ENCODE measurements at regions not wholly inside any gene's neighbourhood (a gene's known extent, or its start where the extent isn't known, plus 50 kb on each side); places are given as distances from the start of the nearest gene placed in this dataset.
"Not testable (repeated sequence)": the region's sequence is repeated elsewhere in the genome, so short reads cannot be mapped to it uniquely, and the experiment has no call there.

DNA sequence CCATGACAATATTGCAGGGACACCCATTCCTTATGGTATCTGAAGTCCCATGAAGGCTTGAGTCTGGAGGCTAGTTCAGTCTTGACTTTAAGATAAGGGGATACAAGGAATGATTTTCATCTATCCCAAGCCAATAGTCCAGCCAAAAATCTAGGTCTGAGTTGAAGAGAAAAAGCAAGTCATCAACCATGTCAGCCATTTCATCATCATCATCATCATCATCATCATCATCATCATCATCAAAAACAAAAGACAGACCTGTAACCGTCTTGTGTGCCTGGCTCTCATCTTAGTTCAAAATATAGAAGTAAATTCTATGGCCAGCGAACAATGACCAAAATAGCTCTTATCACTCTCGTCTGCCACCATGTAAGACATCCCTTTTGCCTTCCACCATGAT, 59.5 kb upstream of the FAM90A26 start:
- not testable (repeated sequence) for DNase-seq (ENCODE audit: low read depth in 2 of 2)

DNA sequence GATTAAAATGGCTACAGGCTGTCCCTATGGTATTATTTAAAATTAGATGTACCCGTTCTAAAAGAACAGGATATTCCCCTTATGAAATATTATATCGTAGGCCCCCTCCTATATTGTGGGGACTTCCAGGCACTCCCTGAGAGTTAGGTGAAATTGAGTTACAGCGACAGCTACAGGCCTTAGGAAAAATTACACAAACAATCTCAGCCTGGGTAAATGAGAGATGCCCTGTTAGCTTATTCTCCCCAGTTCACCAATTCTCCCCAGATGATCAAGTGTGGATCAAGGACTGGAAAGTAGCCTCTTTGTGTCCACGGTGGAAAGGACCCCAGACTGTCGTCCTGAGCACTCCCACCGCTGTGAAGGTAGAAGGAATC, 67.1 kb upstream of the FAM90A26 start:
- not testable (repeated sequence) for DNase-seq (ENCODE audit: low read depth in 2 of 2)

DNA sequence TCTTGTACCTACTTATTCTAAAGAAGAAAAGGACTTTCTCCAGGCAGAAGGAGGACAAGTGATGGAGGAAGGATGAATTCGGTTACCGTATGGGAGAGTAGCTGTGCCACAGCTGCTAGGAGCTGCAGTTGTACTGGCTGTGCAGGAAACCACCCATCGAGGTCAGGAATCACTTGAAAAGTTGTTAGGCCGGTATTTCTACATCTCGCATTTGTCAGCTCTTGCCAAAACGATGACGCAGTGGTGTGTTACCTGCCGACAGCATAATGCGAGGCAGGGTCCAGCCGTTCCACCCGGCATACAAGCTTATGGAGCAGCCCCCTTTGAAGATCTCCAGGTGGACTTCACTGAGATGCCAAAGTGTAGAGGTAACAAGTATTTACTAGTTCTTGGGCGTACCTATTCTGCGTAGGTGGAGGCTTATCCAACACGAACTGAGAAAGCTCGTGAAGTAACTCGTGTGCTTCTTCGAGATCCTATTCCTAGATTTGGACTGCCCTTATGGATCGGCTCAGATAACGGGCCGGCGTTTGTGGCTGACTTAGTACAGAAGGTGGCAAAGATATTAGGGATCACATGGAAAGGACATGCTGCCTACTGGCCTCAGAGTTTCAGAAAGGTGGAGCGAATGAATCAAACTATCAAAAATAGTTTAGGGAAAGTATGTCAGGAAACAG, 67.6 kb upstream of the FAM90A26 start:
- not testable (repeated sequence) for DNase-seq (ENCODE audit: low read depth in 2 of 2)

DNA sequence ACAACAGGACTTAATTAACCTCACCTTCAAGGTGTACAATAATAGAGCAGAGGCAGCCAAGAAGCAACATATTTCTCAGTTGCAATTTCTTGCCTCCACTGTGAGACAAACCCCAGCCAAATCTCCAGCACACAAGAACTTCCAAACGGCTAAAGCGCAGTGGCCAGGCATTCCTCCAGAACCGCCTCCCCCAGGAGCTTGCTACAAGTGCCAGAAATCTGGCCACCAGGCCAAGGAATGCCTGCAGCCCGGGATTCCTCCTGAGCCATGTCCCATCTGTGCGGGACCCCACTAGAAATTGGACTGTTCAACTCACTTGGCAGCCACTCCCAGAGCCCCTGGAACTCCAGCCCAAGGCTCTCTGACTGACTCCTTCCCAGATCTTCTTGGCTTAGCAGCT, 73.9 kb upstream of the FAM90A26 start:
- not testable (repeated sequence) for DNase-seq (ENCODE audit: low read depth in 2 of 2)

DNA sequence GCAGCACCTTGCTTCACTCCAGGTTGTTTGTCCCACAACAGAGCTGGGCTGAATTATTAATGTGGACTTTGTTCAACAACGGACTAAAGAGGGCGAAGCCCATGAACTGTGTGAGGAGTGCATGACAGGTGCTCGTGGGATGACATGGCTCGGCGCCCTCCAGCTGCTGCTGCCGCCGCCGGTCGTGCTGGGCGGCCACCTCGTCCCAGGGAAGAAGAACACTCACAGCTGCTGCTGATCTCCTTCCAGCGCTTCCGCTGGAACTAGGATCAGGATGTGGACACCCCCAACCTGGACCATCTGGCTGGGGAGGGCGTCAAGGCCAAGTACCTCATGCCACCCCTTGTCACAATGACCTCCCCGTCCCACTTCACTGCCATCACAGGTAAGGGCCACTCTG, 91.4 kb upstream of the FAM90A26 start:
- not testable (repeated sequence) for DNase-seq (ENCODE audit: low read depth in 2 of 2)

DNA sequence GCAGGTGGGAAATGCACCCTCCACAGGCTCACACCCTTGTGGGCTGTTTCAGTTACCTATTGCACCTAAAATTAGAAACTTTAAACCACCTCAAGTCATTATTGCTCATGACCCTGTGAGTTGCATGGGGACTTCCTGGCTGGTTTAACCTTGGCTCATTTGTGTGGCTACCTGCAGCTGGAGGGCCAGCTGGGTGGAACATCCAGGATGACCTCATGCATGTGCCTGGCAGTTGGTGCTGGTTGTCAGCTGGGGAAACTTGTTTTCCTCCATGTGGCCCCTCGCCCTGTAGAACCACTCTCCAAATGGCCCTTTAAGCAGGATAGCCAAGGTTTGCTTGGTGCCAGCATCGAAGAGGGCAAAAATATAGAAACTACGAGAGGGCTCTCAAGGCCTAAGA, 93.2 kb upstream of the FAM90A26 start:
- DNase-seq (ENCODE audit: low read depth in 2 of 2) = not testable (repeated sequence)

DNA sequence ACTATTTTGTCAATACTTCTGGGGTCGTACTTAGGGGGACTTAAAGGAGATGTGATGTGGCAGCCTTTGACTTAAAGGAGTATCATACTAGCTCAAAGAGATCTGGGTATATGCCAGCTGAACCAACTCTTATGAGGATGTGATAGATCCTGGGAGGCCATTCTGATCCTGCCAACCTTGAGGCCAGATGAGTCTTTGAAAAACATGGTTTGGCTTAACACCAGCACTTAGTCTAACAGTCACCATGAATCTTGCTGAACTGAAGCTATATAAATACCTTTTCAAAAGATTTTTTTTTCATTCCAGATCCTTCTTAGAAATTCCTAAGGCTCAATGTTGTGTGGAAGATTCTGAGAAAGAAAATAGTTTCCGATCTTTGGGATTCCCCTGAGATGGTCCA, 93.7 kb upstream of the FAM90A26 start:
- not testable (repeated sequence) for DNase-seq (ENCODE audit: low read depth in 2 of 2)

DNA sequence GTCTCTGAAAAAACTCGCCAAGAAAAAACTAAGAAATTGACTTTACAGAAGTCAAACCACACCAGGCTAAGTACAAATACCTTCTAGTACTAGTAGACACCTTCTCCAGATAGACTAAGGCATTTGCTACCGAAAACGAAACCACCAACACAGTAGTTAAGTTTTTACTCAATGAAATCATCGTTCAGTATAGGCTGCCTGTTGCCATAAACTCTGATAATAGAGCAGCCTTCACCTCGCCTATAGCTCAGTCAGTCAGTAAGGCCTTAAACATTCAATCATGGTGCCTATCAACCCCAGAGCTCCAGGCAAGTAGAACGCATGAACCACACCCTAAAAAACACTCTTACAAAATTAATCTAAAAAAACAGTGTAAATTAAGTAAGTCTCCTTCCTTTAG, 96.8 kb upstream of the FAM90A26 start:
- DNase-seq (ENCODE audit: low read depth in 2 of 2) = not testable (repeated sequence)

DNA sequence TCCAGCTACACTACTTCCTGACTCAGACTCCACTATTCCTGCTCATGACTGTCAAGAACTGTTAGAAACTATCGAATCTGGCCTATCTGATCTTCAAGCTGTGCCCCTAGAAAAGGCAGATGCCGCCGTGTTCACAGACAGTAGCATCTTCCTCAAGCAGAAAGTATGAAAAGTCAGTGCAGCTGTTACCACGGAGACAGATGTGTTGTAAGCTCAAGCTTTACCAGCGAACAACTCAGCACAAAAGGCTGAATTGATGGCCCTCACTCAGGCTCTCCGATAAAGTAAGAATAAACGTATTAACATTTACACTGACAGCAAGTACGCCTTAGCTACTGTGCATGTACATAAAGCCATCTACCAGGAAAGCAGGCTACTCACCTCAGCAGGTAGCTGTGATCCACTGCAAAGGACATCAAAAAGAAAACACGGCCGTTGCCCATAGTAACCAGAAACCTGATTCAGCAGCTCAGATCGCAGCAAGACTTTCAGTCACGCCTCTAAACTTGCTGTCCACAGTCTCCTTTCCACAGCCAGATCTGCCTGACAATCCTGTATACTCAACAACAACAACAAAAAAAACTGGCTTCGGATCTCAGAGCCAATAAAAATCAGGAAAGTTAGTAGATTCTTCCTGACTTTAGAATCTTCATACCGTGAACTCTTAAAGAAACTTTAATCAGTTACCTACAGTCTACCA, 97.5 kb upstream of the FAM90A26 start:
- not testable (repeated sequence) for DNase-seq (ENCODE audit: low read depth in 2 of 2)

DNA sequence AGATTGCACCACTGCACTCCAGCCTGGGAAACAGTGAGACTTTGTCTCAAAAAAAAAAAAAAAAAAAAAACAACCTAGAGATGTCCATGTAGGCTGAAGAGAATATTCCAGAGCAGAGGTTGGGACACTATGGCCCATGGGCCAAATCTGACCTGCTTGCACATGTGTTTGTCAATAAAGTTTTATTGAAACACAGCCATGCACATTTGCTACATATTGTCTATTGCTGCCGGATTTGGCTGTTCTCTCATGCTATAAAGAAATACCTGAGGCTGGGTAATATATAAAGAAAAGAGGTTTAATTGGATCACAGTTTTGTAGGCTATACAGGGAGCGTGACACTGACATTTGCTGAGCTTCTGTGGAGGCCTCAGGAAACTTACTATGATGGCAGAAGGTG, 102.3 kb upstream of the FAM90A26 start:
- DNase-seq (ENCODE audit: low read depth in 2 of 2) = not testable (repeated sequence)

DNA sequence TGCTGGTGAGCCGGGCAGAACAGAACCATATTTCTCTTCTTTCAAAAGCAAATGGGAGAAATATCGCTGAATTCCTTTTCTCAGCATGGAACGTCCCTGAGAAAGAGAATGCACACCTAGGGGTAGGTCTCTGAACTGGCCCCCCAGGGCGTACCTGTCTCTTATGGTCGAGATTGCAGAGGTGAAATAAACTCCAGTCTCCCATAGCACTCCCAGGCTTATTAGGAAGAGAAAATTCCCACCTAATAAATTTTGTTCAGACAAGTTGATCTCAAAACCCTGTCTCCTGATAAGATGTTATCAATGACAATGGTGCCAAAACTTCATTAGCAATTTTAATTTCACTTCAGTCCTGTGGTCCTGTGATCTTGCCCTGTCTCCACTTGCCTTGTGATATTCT, 106.6 kb upstream of the FAM90A26 start:
- not testable (repeated sequence) for DNase-seq (ENCODE audit: low read depth in 2 of 2)

DNA sequence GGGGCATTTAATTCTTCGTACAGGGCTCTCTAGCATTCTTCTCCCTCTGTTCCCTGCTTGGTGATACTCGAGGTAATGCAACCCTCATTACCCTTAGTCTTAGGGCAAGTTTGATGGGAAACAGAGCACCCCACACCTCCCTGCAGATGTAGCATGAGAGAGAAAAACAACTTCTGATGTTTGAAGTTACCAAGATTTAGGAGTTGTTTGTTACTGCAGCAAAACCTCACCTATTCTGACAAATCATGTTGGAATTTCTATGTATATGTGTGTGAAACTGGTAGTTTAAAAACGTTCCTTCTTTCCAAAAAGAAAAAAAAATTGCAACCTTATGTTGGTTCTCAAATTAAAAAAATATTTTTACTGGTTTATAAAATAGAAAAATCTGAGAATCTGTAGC, 145.3 kb upstream of the FAM90A26 start:
- DNase-seq (ENCODE audit: low read depth in 2 of 2) = not testable (repeated sequence)

DNA sequence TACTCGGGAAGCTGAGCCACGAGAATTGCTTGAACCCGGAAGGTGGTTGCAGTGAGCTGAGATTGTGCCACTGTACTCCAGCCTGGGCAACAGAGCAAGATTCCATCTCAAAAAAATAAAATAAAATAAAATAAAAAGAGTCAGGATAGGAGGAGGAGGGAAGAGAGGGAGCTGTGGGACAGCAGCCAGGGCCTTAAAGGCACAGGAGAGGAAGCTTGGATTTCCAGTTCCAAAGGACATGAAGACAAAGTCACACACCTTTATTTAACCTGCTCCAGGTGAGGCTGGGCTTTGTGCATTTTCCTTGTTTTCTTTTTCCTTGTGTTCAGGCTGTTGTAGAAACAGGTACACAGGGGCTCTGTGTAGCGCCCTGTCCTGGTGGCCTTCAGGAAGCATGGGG, 138.2 kb upstream of the HMX1 start:
- DNase-seq (ENCODE audit: low read depth in 2 of 2) = not testable (repeated sequence)

DNA sequence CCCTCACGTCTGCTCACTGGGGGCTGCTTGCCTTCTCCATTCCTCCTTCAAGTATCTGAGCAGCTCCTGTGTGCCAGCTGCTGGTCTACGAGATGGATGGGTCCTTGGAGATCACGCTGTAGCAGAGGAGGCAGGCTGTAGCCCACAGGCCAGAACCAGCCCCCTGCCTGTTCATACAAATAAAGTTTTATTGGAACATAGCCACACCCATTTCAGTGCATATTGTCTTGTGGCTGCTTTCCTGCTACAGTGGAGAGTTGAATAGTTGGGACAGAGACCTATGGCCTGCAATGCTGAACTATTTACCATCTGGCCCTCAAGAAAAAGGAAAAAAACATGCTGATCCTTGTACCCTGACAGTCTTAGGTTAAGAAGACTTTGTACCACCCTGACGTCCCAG, 136.8 kb upstream of the HMX1 start:
- DNase-seq (ENCODE audit: low read depth in 2 of 2) = not testable (repeated sequence)

DNA sequence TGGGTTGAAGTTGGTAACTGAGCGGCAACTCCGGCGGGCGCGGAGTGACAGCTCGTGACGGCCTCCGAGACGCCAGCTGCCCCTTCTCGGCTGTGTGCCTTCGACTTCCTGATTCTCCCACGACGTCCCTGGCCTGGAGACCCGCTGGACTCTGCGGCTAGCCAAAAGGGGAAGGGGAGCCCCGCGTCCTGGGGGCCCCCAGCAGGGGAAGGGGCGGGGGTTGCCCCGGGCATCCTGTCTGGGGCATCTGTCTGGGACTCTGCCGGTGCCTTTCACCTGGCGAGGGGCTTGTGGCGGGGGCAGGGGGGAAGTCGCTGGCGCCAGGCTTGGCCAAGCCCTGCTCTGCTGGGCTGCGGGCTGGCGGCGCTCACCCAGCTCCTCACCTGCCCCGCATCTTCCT, 129.5 kb upstream of the HMX1 start:
- not testable (repeated sequence) for DNase-seq (ENCODE audit: low read depth in 2 of 2)

DNA sequence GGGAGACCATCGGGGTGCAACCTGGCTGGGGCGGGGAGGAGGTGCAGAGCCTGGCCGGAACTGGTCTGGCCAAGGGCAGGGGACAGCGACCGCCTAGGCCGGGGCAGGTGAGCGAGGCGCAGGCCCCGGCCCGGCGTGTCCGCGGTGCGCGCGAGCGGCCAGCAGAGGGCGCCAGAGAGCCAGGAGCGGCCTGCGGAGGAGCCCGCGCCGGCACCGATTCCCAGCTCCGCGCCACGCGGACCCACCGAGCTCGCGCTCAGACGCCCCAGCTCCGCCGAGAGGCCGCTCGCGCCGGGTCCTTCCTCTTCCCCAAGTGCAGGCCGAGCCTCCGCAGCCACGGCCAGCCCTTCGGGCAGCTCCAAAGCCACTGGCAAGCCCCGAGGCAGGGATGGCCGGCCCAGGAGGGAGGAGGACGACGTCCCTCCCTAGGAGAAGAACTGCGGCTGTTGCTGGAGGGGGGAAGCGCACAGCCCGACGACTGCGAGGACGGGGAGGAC, 128.9 kb upstream of the HMX1 start:
- DNase-seq (ENCODE audit: low read depth in 2 of 2) = peak in 1 of 2 donors; percentile 7

DNA sequence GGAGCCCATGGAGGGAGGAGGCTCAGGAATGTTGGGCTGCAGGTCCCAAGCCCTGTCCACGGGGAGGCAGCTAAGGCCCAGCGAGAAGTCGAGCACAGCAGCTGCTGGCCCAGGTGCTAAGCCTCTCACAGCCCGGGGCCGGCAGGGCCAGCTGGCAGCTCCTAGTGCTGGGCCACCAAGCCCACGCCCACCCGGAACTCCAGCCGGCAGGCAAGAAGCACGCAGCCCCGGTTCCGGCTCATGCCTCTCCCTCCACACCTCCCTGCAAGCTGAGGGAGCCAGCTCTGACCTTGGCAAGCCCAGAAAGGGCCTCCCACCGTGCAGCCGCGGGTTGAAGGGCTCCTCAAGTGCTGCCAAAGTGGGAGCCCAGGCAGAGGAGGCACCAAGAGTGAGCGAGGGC, 121.3 kb upstream of the HMX1 start:
- DNase-seq (ENCODE audit: low read depth in 2 of 2) = not testable (repeated sequence)

DNA sequence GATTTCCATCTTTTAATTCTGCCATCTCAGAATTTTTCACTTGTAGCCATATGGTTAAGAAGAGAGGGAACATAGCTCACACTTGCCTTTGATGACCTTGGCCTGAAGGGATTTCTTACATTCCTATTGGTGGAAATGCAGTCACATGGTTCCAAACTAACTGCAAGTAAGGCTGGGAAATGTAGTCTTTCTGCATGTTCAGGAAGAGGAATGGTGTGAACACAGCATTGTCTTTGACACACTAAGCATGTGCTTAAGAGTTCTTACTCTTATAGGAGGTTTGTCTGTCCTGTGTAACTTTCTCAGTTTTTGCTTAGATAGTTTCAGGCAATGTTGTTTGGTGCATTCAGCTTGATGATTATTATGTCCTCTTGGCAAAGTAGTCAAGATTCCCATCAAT, 119.8 kb upstream of the HMX1 start:
- not testable (repeated sequence) for DNase-seq (ENCODE audit: low read depth in 2 of 2)

DNA sequence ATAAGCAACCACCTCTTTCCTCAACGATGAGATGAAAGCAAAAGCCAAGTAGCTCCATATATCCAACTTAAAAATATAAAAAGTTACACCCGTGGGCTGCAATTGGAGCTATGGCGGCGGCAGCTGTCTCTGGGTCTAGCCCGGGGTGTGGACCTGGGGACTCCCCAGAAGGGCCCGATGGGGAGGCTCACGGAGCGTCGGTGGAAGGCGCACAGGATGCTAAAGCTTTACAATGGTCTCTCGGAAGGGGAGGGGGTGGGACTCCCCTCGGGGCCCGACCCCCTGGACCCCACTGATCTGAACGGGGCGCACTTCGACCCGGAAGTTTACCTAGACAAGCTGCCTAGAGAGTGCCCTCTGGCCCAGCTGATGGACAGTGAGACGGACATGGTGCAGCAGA, 118.7 kb upstream of the HMX1 start:
- not testable (repeated sequence) for DNase-seq (ENCODE audit: low read depth in 2 of 2)

DNA sequence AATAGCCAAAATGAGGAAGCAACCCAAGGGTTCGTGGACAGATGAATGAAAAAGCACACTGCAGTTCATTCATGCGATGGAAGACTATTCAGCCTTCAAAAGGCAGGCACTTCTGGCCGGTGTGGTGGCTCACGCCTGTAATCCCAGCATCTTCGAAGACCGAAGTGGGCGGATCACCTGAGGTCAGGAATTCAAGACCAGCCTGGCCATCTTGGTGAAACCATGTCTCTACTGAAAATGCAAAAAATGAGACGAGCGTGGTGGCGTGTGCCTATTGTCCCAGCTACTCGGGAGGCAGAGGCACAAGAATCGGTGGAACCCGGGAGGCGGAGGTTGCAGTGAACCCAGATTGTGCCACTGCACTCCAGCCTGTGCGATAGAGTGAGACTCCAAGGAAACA, 114.1 kb upstream of the HMX1 start:
- not testable (repeated sequence) for DNase-seq (ENCODE audit: low read depth in 2 of 2)

DNA sequence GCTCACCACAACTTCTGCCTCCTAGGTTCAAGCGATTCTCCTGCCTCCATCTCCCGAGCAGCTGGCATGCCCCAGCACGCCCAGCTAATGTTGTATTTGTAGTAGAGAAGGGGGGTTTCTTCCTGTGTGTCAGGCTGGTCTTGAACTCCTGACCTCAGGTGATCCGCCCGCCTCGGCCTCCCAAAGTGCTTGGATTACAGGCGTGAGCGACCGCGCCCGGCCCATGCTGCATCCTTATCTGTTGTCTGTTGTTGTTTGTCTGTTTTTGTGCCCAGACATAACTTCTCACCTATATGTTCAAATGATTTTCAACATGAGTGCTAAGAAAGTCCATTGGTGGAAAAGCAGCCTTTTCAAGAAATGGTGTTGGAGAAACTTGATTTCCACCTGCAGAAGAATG, 113.0 kb upstream of the HMX1 start:
- not testable (repeated sequence) for DNase-seq (ENCODE audit: low read depth in 2 of 2)

DNA sequence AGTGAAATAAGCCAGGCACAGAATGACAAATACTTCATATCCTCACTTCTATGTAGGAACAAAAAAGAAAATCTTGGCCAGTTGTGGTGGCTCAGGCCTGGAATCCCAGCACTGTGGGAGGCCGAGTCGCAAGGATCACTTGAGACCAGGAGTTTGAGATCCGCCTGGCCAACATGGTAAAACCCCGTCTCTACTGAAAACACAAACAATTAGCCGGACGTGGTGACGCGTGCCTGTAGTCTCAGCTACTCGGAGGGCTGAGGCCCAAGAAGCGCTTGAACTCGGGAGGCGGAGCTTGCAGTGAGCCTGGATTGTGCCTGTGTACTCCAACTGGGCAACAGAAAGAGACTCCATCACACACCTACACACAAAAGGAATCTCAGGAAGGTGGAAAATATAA, 112.3 kb upstream of the HMX1 start:
- not testable (repeated sequence) for DNase-seq (ENCODE audit: low read depth in 2 of 2)

DNA sequence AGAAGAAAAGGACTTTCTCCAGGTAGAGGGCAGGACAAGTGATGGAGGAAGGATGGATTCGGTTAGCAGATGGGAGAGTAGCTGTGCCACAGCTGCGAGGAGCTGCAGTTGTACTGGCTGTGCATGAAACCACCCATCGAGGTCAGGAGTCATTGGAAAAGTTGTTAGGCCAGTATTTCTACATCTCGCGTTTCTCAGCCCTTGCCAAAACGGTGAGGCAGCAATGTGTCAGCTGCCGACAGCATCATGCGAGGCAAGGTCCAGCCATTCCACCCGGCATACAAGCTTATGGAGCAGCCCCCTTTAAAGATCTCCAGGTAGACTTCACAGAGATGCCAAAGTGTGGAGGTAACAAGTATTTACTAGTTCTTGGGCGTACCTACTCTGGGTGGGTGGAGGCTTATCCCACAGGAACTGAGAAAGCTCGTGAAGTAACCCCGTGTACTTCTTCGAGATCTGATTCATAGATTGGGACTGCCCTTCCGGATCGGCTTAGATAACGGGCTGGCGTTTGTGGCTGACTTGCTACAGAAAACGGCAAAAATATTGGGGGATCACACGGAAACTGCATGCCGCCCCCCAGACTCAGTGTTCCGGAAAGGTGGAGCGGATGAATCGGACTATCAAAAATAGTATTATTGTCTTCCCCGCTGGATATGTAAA, 105.0 kb upstream of the HMX1 start:
- DNase-seq (ENCODE audit: low read depth in 2 of 2) = not testable (repeated sequence)
